ENCODE measurements at regions not wholly inside any gene's neighbourhood (a gene's known extent, or its start where the extent isn't known, plus 50 kb on each side); places are given as distances from the start of the nearest gene placed in this dataset.
"Not testable (repeated sequence)": the region's sequence is repeated elsewhere in the genome, so short reads cannot be mapped to it uniquely, and the experiment has no call there.

DNA sequence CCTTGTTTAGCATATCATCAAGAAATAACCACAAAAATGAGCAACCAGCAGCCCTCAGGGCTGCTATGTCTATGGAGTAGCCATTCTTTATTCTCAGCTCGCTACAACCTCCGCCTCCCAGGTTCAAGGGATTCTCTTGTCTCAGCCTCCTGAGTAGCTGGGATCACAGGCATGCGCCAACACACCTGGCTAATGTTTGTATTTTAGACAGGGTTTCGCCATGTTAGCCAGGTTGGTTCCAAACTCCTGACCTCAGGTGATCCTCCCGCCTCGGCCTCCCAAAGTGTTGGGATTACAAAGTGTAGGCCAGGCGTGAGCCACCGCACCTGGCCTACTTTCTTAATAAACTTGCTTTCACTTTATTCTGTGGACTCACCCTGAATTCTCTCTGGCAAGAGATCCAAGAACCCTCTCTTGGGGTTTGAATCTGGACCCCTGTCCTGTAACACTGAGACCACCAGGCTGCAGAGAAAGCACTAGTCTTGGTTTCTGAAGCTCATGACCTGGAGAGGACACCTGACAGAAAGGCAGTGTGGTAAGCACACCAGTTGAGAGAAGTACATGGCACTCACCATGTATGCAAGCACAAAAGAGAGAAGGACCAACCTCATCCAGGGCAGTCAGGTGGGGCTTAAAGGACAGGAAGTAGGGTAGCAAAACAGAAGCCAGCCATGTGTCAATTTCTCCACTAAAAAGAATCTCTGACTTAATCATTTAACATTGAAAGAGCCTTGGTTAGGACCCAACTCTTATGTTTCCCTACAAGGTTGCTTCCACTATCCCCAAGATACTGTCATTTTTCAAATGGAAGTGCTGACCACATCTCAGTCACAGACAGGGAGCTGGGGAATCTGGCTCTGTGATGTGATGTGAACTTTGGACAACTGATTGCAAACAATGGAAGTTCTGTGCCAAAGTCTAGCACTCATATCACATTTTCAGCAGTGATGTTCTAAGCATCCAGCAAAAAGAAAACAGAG is 97.4 kb upstream of the DST start:
- DNase-seq = no peak

DNA sequence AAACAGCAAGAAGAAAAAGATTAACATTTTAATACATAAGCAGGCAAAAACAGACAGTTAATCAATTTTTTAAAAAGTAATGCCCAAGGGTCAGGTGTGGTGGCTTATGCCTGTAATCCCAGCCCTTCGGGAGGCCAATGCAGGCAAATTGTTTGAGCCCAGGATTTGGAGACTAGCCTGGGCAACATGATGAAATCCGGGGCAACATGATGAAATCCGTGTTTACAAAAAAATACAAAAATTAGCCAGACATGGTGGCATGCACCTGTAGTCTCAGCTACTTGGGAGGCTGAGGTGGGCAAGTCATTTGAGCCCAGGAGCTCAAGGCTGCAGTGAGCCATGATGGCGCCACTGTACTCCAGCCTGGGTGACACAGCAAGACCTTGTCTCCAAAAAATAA is 94.1 kb upstream of the DST start:
- no peak for DNase-seq

DNA sequence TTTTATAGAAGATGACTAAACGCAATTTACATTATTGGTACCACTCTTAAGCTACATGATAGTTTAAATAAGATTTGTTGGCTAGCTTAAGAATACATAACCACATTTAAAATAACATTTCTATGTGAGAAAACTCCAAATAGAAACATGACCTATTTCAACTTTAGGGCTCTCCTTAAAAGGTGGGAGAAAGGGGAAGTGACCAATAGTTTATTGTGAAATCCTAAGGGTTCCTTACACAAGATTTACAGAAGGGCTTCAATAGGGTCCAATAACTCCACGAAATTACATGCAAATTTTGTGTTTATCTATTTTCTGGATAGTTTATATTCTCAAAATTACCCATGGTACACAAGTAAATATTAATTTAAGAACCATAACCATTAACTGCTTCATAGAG is 91.6 kb upstream of the DST start:
- DNase-seq = no peak

DNA sequence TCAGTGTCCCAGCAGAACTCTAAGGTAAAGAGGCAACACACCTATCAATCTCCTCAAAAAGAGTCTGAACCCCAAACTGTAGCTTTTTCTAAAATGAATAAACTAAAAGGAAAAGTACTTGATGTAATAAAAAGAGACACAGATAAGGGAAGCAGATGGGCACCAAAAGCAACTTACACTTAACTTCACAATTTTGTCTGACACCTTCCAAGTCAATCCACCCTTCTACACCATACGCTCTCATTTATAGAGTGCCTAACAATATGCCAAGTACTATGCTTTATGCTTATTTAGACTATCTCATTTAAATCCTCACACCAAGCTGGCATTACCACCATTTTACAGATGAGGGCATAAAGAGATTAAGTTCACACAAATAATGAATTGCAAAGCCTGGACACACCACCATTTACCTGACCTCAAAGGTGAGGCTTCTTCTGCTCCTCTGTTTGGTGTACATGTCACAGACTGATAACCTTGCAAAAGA is 90.6 kb upstream of the DST start:
- DNase-seq = no peak

DNA sequence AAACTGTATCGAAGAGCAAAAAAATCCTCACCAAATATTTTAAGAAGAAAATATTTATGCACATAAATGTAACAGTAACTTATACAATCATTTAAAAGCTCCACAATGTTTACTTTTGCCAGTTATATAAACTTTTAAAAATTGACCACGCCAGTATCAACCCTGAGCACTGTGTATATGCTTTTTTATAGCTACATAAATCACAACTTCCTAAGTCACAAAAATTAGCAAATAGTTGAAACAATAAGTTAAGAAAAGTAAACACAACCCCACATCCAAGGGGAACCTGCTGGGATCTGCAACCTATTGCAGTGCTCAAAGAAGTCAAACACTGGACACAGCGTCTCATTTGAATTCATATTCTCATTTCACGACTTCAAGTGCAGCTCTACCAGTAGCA is 89.8 kb upstream of the DST start:
- no peak for DNase-seq

DNA sequence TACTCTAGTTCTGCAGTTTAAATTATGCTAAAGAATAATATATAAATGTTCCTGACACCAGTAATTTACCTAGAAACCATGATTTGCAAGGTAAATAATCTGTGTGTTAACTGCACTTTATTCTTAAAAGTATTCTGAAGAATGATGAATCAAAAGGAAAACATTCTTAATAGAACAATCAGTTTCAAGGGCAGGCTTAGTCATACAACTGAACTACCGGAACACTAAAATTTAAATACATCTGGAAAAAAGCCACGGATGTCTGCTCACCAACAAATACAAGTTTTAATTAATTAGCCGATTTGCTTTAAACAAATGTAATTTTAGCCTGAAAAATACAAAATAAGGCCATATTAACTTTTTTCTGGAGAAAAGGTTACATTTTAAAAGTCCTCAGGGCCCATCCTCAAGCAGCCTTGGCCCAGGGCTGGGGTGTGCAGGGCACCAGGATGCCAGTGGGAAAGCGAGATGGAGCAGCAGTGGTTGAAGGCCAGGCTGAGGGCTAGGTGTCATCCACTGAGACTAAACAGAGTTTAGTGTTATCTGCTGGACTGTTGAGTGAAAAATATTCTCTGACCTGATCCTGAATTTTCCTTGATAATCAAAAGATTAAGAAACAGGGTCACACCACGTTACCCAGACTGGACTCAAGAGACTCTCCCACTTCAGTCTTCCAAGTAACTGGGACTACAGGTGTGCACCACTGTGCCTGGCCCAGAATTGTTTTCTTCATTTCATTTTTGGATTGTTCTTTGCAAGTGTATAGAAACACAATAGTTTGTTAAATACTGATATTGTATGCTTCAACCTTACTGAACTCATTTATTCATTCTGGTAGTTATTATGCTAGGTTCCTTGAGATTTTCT is 88.2 kb upstream of the DST start:
- no peak for DNase-seq

DNA sequence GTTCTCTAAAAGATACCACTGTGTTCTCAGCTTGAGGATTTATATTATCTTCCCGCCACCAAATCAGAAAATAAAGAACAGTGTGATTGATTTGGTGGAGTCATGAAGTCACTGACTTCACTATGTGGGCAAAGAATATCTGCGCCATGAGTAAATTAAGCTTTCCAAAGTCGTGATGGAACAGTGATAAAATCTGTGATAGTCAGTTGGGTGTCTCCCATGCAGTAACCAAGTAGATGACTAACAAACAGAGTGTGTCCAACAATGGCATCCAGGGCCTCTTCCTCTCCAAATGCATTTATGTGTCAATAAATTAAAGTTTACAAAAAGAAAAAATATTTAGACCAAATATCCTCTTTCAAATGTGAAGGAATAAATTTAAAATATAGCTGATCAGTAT is 87.0 kb upstream of the DST start:
- DNase-seq = no peak

DNA sequence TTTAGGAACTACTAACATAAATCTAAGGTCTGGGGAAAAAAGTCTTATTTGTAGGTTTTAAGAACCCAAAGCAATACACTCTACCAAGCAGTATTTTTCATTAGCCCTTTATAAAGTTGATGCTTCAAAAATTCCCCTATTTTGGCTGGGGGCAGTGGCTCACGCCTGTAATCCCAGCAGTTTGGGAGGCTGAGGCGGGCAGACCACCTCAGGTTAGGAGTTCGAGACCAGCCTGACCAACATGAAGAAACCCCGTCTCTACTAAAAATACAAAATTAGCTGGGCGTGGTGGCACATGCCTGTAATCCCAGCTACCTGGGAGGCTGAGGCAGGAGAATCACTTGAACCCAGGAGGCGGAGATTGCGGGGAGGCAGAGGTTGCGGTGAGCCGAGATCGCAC is 86.5 kb upstream of the DST start:
- not testable (repeated sequence) for DNase-seq

DNA sequence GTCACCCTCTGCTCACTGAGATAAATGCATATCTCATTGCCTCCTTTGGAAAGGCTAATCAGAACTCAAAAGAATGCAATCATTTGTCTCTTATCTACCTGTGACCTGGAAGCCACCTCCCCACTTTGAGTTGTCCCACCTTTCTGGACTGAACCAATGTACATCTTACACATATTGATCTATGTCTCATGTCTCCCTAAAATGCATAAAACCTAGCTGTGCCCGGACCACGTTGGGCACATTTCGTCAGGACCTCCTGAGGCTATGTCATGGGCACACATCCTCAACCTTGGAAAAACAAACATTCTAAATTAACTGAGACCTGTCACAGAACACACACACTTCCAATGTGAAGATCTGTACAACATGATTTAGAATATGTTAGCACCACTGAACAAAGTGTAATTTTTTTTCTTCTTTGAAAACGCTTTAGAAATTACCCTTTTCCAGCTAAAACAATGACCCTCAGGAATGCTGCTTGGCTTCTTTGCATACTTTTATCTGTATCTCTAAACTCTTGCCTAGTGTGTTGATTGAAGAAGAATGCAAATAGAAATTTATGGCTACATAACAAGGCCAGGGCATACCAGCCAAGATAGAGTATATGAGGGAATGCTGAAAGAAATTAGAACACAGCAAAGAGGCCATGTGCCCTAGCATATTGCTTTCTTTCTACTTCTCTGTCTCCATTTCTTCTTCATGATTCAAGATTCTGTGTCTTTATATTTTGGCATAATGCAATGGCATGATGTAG is 84.6 kb upstream of the DST start:
- DNase-seq = no peak

DNA sequence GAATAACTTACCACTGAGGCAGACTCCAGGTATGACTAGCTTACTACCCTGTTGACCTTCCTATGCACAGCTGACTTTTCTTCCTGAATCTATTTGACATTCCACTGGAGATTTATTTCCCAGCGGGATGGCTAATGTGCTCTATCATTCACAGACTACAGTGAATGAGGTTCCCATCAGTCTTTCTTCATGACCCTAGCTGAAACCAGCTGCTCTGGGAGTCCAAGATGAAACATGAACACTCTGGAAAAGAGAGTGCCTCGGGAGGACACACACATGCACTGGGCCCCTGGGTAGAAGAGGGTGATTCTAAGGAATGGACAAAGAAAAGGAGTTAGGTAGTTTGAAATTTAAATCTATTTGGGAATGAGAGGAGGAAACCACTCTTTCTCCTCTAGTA is 82.6 kb upstream of the DST start:
- no peak for DNase-seq

DNA sequence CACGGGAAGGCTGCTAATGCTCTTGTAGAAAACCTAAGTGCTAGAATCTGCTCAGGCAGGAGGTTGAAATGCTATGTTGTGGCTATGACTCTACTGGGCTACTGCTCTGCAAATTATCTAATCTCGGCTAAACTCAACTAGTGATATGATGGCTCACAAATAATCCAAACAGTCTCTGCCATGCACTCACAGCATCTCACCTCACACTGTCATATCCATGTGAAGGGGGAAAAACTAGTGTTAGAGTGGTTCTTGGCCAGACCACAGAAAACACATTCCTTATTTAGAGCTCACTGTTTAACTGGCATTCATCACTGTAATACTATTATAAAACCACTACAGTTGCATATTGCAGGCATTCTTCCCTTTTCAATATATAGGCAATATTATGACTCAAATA is 81.8 kb upstream of the DST start:
- no peak for DNase-seq

DNA sequence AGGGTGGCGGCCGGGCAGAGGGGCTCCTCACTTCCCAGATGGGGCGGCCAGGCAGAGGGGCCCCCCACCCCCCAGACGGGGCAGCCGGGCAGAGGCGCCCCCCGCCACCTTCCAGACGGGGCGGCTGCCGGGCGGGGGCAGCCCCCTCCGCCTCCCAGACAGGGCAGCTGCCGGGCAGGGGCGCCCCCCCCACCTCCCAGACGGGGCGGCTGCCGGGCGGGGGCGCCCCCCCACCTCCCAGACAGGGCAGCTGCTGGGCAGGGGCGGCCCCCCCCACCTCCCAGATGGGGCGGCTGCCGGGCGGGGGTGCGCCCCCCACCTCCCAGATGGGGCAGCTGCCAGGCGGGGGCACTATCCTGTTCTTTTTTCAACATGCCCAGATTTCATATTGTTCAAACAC is 78.2 kb upstream of the DST start:
- DNase-seq = no peak

DNA sequence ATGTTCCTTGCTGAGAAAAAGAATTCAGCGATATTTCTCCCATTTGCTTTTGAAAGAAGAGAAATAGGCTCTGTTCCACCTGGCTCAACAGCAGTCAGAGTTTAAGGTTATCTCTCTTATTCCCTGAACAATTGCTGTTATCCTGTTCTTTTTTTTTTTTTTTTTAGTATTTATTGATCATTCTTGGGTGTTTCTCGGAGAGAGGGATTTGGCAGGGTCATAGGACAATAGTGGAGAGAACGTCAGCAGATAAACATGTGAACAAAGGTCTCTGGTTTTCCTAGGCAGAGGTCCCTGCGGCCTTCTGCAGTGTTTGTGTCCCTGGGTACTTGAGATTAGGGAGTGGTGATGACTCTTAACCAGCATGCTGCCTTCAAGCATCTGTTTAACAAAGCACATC is 77.5 kb upstream of the DST start:
- DNase-seq = not testable (repeated sequence)

DNA sequence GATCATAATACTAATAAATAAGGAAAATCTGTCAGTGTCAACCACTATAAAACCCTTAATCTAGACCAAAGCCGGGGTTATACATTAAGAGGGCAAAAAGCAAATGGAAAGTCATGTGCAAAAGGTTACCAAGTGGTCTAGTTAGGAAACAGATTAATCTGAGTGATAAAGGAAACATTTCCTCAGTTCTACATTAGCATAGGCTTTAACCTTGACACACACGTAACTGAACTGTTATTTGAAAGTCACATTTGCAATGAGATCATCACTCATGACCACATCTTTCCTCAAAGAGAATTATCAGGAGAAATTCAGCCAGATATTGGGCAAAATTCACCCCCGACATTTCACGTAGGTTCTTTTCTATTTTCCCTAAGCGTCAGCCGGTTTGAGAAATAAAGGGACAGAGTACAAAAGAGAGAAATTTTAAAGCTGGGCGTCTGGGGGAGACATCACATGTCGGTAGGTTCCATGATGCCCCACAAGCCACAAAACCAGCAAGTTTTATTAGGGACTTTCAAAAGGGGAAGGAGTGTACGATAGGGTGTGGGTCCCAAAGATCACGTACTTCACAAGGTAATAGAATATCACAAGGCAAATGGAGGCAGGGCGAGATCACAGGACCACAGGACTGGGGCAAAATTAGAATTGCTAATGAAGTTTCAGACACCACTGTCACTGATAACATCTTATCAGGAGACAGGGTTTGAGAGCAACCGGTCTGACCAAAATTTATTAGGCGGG is 76.8 kb upstream of the DST start:
- not testable (repeated sequence) for DNase-seq

DNA sequence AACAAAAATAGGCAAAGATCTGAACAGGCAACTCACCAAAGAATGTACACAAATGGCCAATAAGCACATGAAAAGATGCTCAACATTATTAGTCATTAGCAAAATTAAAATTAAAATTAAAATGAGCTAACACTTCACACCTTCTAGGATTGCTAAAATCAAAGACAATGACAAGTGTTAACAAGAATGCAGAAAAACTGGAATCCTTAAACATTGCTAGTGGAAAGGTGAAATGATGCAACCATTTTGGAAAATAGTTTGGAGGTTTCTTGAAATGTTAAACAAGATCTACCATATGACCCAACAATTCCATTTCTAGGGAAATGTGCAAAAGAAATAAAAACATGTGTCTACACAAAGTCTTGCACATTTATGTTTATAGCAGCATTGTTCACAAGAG is 75.5 kb upstream of the DST start:
- no peak for DNase-seq

DNA sequence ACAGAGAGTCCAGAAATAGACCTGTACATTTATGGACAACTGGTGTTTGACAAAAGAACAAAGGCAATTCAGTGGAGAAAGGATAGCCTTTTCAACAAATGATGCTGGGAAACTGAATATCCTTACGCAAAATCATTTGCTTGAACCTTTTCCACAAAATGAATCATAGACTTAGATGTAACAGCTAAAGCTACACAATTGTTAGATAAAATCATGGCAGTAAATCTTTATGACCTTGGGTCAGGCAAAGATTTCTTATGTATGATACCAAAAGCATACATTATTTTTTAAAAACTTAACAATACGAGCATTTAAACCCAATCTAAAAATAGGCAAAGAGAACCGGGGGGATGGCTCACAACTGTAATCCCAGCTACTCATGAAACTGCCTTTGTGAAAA is 73.5 kb upstream of the DST start:
- no peak for DNase-seq

DNA sequence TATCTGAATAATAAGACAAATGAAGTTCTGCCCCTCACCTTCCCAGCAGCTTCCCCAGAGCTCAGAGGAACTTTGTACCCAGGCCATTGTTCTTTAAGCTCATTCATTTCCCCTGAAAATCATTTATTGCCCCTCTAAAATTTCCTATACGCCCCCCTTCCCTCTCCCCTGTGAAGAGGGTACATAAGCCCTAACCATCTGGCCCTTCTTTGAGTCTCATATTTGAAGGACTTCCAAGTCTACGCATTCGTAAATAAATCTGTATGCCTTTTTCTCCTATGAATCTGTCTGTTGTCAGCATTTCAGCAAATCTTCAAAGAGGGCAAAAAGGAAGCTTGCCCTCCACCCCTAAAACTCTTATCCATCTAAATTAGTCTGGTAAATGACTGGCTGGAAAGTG is 73.1 kb upstream of the DST start:
- no peak for DNase-seq

DNA sequence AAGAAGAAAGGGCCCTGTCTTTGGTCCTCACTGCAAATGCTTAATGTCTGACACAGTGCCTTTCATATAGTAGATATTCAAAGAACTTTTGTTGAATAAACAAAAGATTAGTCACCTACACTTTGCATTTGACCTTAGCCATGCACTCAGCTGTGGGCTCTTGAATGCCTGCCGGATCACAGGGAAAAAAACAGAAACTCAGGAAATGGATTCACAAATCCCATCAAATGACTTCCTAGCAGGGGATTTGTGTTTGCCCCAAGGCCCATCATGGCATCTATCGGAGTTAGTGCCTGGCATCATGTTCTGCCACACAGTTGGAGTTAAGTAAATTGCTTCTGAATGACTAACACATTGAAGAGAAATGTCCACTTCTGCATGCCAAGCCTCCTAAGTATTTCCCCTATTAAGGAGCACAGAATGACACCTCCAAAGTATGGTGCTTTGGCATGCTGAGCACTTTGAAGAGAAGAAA is 72.3 kb upstream of the DST start:
- DNase-seq = no peak

DNA sequence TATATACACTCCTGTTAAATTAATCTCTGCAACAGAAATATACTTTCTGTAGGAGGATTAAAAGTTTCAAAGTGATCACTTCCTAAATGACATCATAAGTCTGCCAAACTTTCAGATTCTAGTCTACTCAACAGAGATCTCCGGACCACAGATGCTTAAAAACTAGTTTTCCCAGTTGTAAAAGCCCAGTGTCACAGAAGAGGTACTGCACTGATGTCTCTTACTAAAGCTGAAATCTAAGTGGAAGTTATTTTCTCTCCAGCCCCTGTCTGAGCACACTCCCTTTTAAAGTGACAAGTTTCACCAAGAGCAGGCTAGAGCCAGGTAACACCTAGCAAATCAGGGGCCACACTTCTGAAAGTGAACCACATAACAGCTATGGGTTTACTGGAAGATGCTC is 71.6 kb upstream of the DST start:
- no peak for DNase-seq

DNA sequence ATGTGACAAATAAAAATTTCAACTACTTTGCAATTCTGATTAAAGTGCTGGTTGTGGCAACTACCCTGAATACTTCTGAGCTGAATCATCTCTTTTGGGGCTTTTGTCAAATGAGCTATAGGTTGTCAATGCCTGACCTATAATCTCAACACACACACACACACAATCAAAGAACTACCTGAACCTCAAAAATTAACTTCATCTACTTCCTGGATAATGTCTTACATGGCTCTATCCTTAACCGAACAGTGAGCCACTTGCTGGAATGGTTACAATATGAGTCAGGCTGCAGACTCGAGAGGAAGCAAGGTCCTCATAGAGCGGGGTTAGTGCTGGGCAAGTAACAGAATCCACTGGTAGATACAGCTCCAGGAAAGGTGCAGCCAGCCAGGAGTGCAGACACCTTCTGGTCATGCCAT is 70.6 kb upstream of the DST start:
- DNase-seq = no peak

DNA sequence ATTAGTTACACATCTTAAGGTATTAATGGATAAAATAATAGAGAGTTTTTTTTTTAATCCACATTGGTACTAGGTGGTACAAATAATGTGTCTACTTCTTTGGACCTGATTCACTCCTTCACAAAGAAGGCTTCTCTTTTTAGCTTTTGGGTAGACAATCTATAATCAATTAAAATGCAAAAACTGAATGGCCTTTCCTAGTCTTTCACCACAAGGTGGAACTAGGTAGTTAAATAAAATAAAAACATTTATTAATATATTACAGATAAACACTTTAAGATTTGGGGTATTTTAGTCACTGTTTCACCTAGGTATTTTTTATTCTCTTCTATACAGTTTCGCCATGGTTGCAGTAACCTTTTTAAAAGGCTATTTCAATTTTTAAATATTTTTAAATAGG is 68.3 kb upstream of the DST start:
- no peak for DNase-seq

DNA sequence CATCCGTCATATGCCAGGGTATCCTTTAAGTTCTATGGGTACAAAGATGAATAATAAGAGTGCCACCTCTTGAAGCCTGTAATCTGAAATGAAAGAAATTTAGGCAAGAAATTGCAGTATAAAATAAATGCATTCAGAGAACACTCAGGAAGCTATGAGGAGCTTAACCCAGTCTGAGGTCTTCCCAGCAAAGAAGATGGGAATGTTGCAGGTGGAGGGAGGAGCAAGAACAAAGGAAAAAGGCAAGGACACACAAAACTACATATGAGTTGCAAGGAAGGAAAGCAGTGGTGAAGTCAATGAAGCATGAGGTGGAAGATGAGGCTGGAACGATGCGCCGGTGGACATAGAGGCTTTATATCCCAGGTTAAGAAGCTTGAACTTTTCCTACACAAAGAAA is 67.0 kb upstream of the DST start:
- DNase-seq = no peak

Data from NCI-H1048 (cell line).